Left colon (tissue), 2 donors: ENCODE measurements at regions not wholly inside any gene's neighbourhood (a gene's known extent, or its start where the extent isn't known, plus 50 kb on each side); places are given as distances from the start of the nearest gene placed in this dataset.

Experiments used
- ATAC-seq: fragments of 200-7000 bp; cut with Tn5 transposase; one replicate; pipeline ENCODE4 v1.9.1; 2020; ENCODE audit warnings: mild to moderate bottlenecking, moderate library complexity
- DNase-seq, 2 donors: peaks; one replicate each; pipeline ENCODE4 v3.0.0-alpha.2; 2020
- intact Hi-C, 2 donors: fragments of 100-400 bp; cut with DNase I in 1 of 2; cut with micrococcal nuclease in 1 of 2; formaldehyde crosslinking; loops; one replicate each; pipeline versions ENCODE4 v1.11.2 to v1.14.0; 2022; cut with DNase I, micrococcal nuclease
- donor health status: DM: no; HTN: no; CAD: no.
- donor health status: DM: yes; HTN: yes; CAD: no.

- ATAC-seq (no peak), DNase-seq (no peak)
- intact Hi-C loops, result no loop called here
Measured at GRCh38 chr2:8394131-8394530, 287.7 kb upstream of the ID2 start.

GRCh38 chr2:8394569-8395359, 287.1 kb upstream of the ID2 start:
- DNase-seq (no peak), ATAC-seq (no peak)
- intact Hi-C loops, result no loop called here

GRCh38 chr2:8395718-8396117, 286.1 kb upstream of the ID2 start:
- intact Hi-C loops, result no loop called here
- ATAC-seq (no peak), DNase-seq (no peak)

- ATAC-seq (no peak), DNase-seq (no peak)
- intact Hi-C loops, result no loop called here
Measured at GRCh38 chr2:8398040-8398668, 283.7 kb upstream of the ID2 start.

- no peak for ATAC-seq
- no peak for DNase-seq
- intact Hi-C loops, result no loop called here
Measured at GRCh38 chr2:8399731-8400130, 282.1 kb upstream of the ID2 start.

- intact Hi-C loops, result no loop called here
- ATAC-seq, result no peak
Measured at GRCh38 chr2:8400196-8400595, 281.7 kb upstream of the ID2 start.

GRCh38 chr2:8402222-8402621, 279.6 kb upstream of the ID2 start:
- DNase-seq (peak in 1 of 2 donors; percentile 35), ATAC-seq (peak; percentile 57)
- intact Hi-C loops, result no loop called here

More at GRCh38 chr2:8400196-8400595, 281.7 kb upstream of the ID2 start:
- DNase-seq, result no peak

GRCh38 chr2:8403876-8404275, 278.0 kb upstream of the ID2 start:
- peak; percentile 96 for ATAC-seq
- intact Hi-C loops, result no loop called here
- DNase-seq, result peak; percentile 64 to 68

GRCh38 chr2:8405334-8405733, 276.5 kb upstream of the ID2 start:
- ATAC-seq, result no peak
- intact Hi-C loops, result no loop called here
- DNase-seq, result no peak

- ATAC-seq (no peak), DNase-seq (no peak)
- intact Hi-C loops, result no loop called here
Measured at GRCh38 chr2:8406271-8406670, 275.6 kb upstream of the ID2 start.

GRCh38 chr2:8407332-8407731, 274.5 kb upstream of the ID2 start:
- no peak for ATAC-seq
- intact Hi-C loops, result no loop called here
- DNase-seq, result no peak

GRCh38 chr2:8408560-8409460, 273.0 kb upstream of the ID2 start:
- DNase-seq (no peak), ATAC-seq (no peak)
- intact Hi-C loops, result no loop called here

GRCh38 chr2:8409461-8410260, 272.2 kb upstream of the ID2 start:
- ATAC-seq (peak; percentile 18), DNase-seq (no peak)
- intact Hi-C loops, result no loop called here

GRCh38 chr2:8412082-8412481, 269.8 kb upstream of the ID2 start:
- peak; percentile 68 to 70 for DNase-seq
- intact Hi-C loops, result no loop called here

GRCh38 chr2:8412586-8412985, 269.3 kb upstream of the ID2 start:
- intact Hi-C loops, result no loop called here
- DNase-seq (no peak), ATAC-seq (no peak)

More at GRCh38 chr2:8412082-8412481, 269.8 kb upstream of the ID2 start:
- ATAC-seq, result peak; percentile 77

GRCh38 chr2:8413589-8414135, 268.2 kb upstream of the ID2 start:
- intact Hi-C loops, result no loop called here
- DNase-seq, result peak; percentile 38 to 75
- peak; percentile 80 for ATAC-seq

GRCh38 chr2:8414946-8415879, 266.6 kb upstream of the ID2 start:
- no peak for ATAC-seq
- intact Hi-C loops, result no loop called here
- no peak for DNase-seq
